HG02610 (cell line): ENCODE measurements at regions not wholly inside any gene's neighbourhood (a gene's known extent, or its start where the extent isn't known, plus 50 kb on each side); places are given as distances from the start of the nearest gene placed in this dataset.

Experiments used
- ATAC-seq: cut with Tn5 transposase; IDR thresholded peaks from one replicate; pipeline ENCODE4 v1.9.1; 2021; ENCODE audit warnings: mild to moderate bottlenecking, moderate library complexity; ENCODE audit not compliant: unreplicated experiment

- no peak for ATAC-seq
These were observed 542.5 kb downstream of the SOX11 start for GRCh38 chr2:6234702-6235101.

- ATAC-seq: no peak
These were observed 544.1 kb downstream of the SOX11 start for GRCh38 chr2:6236317-6236716.

GRCh38 chr2:6237039-6237660, 545.0 kb downstream of the SOX11 start:
- no peak for ATAC-seq

- no peak for ATAC-seq
These were observed 557.4 kb downstream of the SOX11 start for GRCh38 chr2:6249557-6249956.

GRCh38 chr2:6254441-6254840, 562.3 kb downstream of the SOX11 start:
- no peak for ATAC-seq

GRCh38 chr2:6264198-6264597, 572.0 kb downstream of the SOX11 start:
- ATAC-seq: no peak

- ATAC-seq: no peak
These were observed 584.2 kb downstream of the CMPK2 start for GRCh38 chr2:6281524-6281923.

- no peak for ATAC-seq
These were observed 582.4 kb downstream of the CMPK2 start for GRCh38 chr2:6283259-6283658.

GRCh38 chr2:6287406-6287805, 578.3 kb downstream of the CMPK2 start:
- no peak for ATAC-seq

- no peak for ATAC-seq
These were observed 576.9 kb downstream of the CMPK2 start for GRCh38 chr2:6288791-6289190.

- ATAC-seq: no peak
These were observed 575.3 kb downstream of the CMPK2 start for GRCh38 chr2:6290217-6291015.

- ATAC-seq: no peak
These were observed 570.9 kb downstream of the CMPK2 start for GRCh38 chr2:6294791-6295190.

GRCh38 chr2:6297238-6297637, 568.5 kb downstream of the CMPK2 start:
- ATAC-seq: no peak

- no peak for ATAC-seq
These were observed 564.3 kb downstream of the CMPK2 start for GRCh38 chr2:6301426-6301825.

GRCh38 chr2:6308986-6309385, 556.7 kb downstream of the CMPK2 start:
- no peak for ATAC-seq

- ATAC-seq: peak; percentile 96
These were observed 556.1 kb downstream of the CMPK2 start for GRCh38 chr2:6309415-6310255.

- ATAC-seq: peak; percentile 10
These were observed 555.2 kb downstream of the CMPK2 start for GRCh38 chr2:6310256-6311215.

GRCh38 chr2:6312367-6312766, 553.3 kb downstream of the CMPK2 start:
- no peak for ATAC-seq

- no peak for ATAC-seq
These were observed 551.3 kb downstream of the CMPK2 start for GRCh38 chr2:6314218-6314960.

GRCh38 chr2:6325616-6326015, 540.1 kb downstream of the CMPK2 start:
- no peak for ATAC-seq
